K562 (cell line): ENCODE measurements at regions not wholly inside any gene's neighbourhood (a gene's known extent, or its start where the extent isn't known, plus 50 kb on each side); places are given as distances from the start of the nearest gene placed in this dataset.

Experiments used
- ATAC-seq: fragments of 200-7000 bp; cut with Tn5 transposase; 3 replicates; pipeline ENCODE4 v1.9.1; 2020; ENCODE audit warnings: moderate library complexity
- BruUV-seq: library from RNA; stranded (reverse); fragments of 400-500 nt; replicated peaks from 2 replicates; lab custom pipeline; 2021; lab: Mats Ljungman, UMichigan
- CTCF ChIA-PET: fragments of 300-600 bp; formaldehyde crosslinking; extraction: SDS; loops from one replicate; lab custom pipeline; 2021; ENCODE audit warnings: low intra/inter-chr PET ratio; lab: Yijun Ruan, JAX
- POLR2A ChIA-PET: fragments of 300-600, 350-650 bp; sonication (Branson Sonifier 250); formaldehyde crosslinking; extraction: SDS; loops from one replicate; lab custom pipeline; 2021; ENCODE audit warnings: antibody characterized with exemption, inconsistent platforms; lab: Yijun Ruan, JAX
- DNase-seq, 4 experiments: peaks; one replicate each; pipeline versions ENCODE4 v3.0.0 to v3.0.0-alpha.2; 2011 to 2018; ENCODE audit warnings: low spot score in 3 of 4, mixed read lengths in 3 of 4; ENCODE audit errors: extremely low read depth in 1 of 4
- FAIRE-seq: peaks from 2 replicates; lab custom pipeline; 2011; peaks lifted over from hg19 to GRCh38; lab: Jason Lieb, UNC
- H2AFZ ChIP-seq: 2 replicates; pipeline ENCODE4 v1.6.0; 2011; ENCODE audit warnings: low read depth, low read length, control low read depth, inconsistent platforms
- H3K27ac ChIP-seq: fragments of 200-600 bp; 3 replicates; pipeline ENCODE4 v1.8.0; 2011; ENCODE audit warnings: low read depth, mild to moderate bottlenecking, control low read depth, inconsistent platforms, low read length, moderate library complexity, mixed read lengths; ENCODE audit errors: extremely low read depth
- H3K27me3 ChIP-seq, 2 experiments: fragments of 300-600 bp in 1 of 2; 2 replicates in 1 of 2; 3 replicates in 1 of 2; pipeline versions ENCODE4 v1.6.0 to v1.8.0; 2011; ENCODE audit warnings: inconsistent platforms in 2 of 2, low read length in 2 of 2, mild to moderate bottlenecking in 1 of 2, mixed read lengths in 1 of 2, moderate library complexity in 1 of 2; ENCODE audit not compliant: control insufficient read depth in 2 of 2, insufficient read depth in 2 of 2
- H3K36me3 ChIP-seq: fragments of 300-600 bp; 3 replicates; pipeline ENCODE4 v1.8.0; 2011; ENCODE audit warnings: mild to moderate bottlenecking, low read length, inconsistent platforms; ENCODE audit not compliant: control insufficient read depth, insufficient read depth
- H3K4me1 ChIP-seq, 2 experiments: fragments of 200-600 bp in 1 of 2; replicated peaks in 1 of 2; 2 replicates in 1 of 2; 3 replicates in 1 of 2; pipeline versions ENCODE4 v1.5.1 to v1.8.0; 2011; ENCODE audit warnings: inconsistent platforms in 2 of 2, low read length in 2 of 2, mild to moderate bottlenecking in 1 of 2, mixed read lengths in 1 of 2, moderate library complexity in 1 of 2; ENCODE audit not compliant: control insufficient read depth in 2 of 2, insufficient read depth in 2 of 2
- H3K4me2 ChIP-seq: 2 replicates; pipeline ENCODE4 v1.6.1; 2011; ENCODE audit warnings: low read length, control low read depth, inconsistent platforms, mixed read lengths; ENCODE audit not compliant: insufficient read depth
- H3K4me3 ChIP-seq: fragments of 200-600 bp; sonication (generic), shearing (Covaris generic); 2 replicates; pipeline ENCODE4 v1.5.1; 2016; ENCODE audit warnings: control low read depth, inconsistent platforms
- H3K79me2 ChIP-seq: fragments of 200-600 bp; 3 replicates; pipeline ENCODE4 v1.8.0; 2011; ENCODE audit warnings: low read length, inconsistent platforms; ENCODE audit not compliant: control insufficient read depth, insufficient read depth
- H3K9ac ChIP-seq, 2 experiments: 2 replicates each; pipeline versions ENCODE4 v1.6.0 to v1.6.1; 2011; ENCODE audit warnings: low read depth in 2 of 2, low read length in 2 of 2, control low read depth in 1 of 2, inconsistent platforms in 1 of 2, mild to moderate bottlenecking in 1 of 2, mixed read lengths in 1 of 2; ENCODE audit not compliant: insufficient read depth in 1 of 2
- H3K9me1 ChIP-seq: one replicate; pipeline ENCODE4 v1.6.0; 2011; ENCODE audit warnings: inconsistent platforms, mild to moderate bottlenecking, low read length, moderate library complexity; ENCODE audit not compliant: control insufficient read depth, insufficient read depth
- H3K9me3 ChIP-seq: replicated peaks from 2 replicates; pipeline ENCODE4 v1.5.1; 2011; ENCODE audit warnings: low read depth, low read length, inconsistent platforms; ENCODE audit not compliant: control insufficient read depth, insufficient read depth
- H4K20me1 ChIP-seq: replicated peaks from 2 replicates; pipeline ENCODE4 v1.6.1; 2011; ENCODE audit warnings: low read length, inconsistent platforms, mixed read lengths; ENCODE audit not compliant: control insufficient read depth, insufficient read depth
- AFF1 ChIP-seq, 2 experiments: fragments of 450-650 bp; IDR thresholded peaks; 2 replicates each; pipeline ENCODE4 v1.6.1; 2018; ENCODE audit warnings: mild to moderate bottlenecking in 2 of 2, low read depth in 1 of 2; ENCODE audit not compliant: partially characterized antibody in 2 of 2
- ATF4 ChIP-seq: fragments of 450-650 bp; formaldehyde crosslinking; IDR thresholded peaks from 2 replicates; pipeline ENCODE4 v1.4.0; 2022; ENCODE audit warnings: mild to moderate bottlenecking, moderate library complexity
- FOXA1 ChIP-seq: fragments of 450-650 bp; IDR thresholded peaks from 2 replicates; pipeline ENCODE4 v1.6.1; 2016; ENCODE audit warnings: mild to moderate bottlenecking, borderline replicate concordance
- TCF7L2 ChIP-seq: fragments of 150-350 bp; IDR thresholded peaks from 2 replicates; pipeline ENCODE4 v1.6.1; 2016; ENCODE audit warnings: low read depth, mild to moderate bottlenecking, low read length, moderate library complexity
- WGBS: fragments of 100-300 bp; shearing (Covaris generic); methylation state at CpG from one replicate; pipeline ENCODE4 v1.1.6; 2016; ENCODE audit warnings: low coverage, mixed read lengths; ENCODE audit not compliant: insufficient coverage; ENCODE audit errors: missing lambda C conversion rate; 5-methylcytosine and 5-hydroxymethylcytosine counted together
- in situ Hi-C: fragments of 300-500 bp; cut with MboI; formaldehyde crosslinking; loops from 4 replicates; pipeline ENCODE4 v1.15.0; 2018; ENCODE audit warnings: inconsistent platforms, mixed read lengths
- intact Hi-C: fragments of 100-400 bp; cut with micrococcal nuclease; formaldehyde crosslinking; loops from 2 replicates; pipeline ENCODE4 v1.14.2; 2022

GRCh38 chr20:47964149-47964548 is 178.9 kb upstream of the SULF2 start:
- ChIA-PET POLR2A (no interaction called here), CTCF (no interaction called here)
- no TSS peak for BruUV-seq
- no peak overlapping the region for H3K9ac ChIP-seq
- H3K4me1 ChIP-seq = no peaks in the 10 kb centered on the region
- 0% methylated on average over 5 of the region's 5 CpGs for WGBS
- no peaks in the 10 kb centered on the region for H4K20me1 ChIP-seq
- in situ Hi-C loops = no loop called here
- no peaks in the 10 kb centered on the region for H3K9me1 ChIP-seq
- TF ChIP-seq ATF4 (CRISPR knock-in tag) = no peak
- no peak for TF ChIP-seq AFF1 (IDR thresholded peaks at IDR 0.05; ENCODE audit: low read depth in 1 of 2, partially characterized antibody in 2 of 2)
- no peak for TF ChIP-seq FOXA1
- TF ChIP-seq TCF7L2 = no peak
- no peak overlapping the region for H3K4me2 ChIP-seq
- H3K36me3 ChIP-seq = no peaks in the 10 kb centered on the region
- H3K27me3 ChIP-seq = peaks cover 3 to 8% of the 10 kb centered on the region in 2 experiments; a peak in 2 of 5 replicates
- H2AFZ ChIP-seq = no peak overlapping the region
- ATAC-seq = no peak
- no peak for DNase-seq
- intact Hi-C loops = no loop called here
- no peak overlapping the region for H3K27ac ChIP-seq
- no peak for FAIRE-seq
- no peak overlapping the region for H3K4me3 ChIP-seq
- H3K79me2 ChIP-seq = no peaks in the 10 kb centered on the region
- no peaks in the 10 kb centered on the region for H3K9me3 ChIP-seq
